Psoas muscle (tissue), 7 donors: ENCODE measurements at regions not wholly inside any gene's neighbourhood (a gene's known extent, or its start where the extent isn't known, plus 50 kb on each side); places are given as distances from the start of the nearest gene placed in this dataset.
"Not testable (repeated sequence)": the region's sequence is repeated elsewhere in the genome, so short reads cannot be mapped to it uniquely, and the experiment has no call there.

Experiments
- ATAC-seq, 4 donors: fragments of 200-7000 bp; cut with Tn5 transposase; one replicate each; pipeline ENCODE4 v1.9.1; 2020; ENCODE audit warnings: moderate library complexity in 3 of 4, mild to moderate bottlenecking in 2 of 4
- DNase-seq, 2 donors: peaks; one replicate each; pipeline ENCODE4 v3.0.0-alpha.2; 2020
- H3K27ac ChIP-seq: fragments of 200-600 bp; one replicate; pipeline ENCODE4 v1.8.0; 2022
- H3K27me3 ChIP-seq, 3 donors: fragments of 200-600 bp in 1 of 3; one replicate each; pipeline versions ENCODE4 v1.6.1 to v1.8.0; 2013 to 2022; ENCODE audit warnings: low read length in 2 of 3, mild to moderate bottlenecking in 2 of 3, moderate library complexity in 1 of 3; ENCODE audit not compliant: insufficient read depth in 3 of 3
- H3K36me3 ChIP-seq, 2 donors: fragments of 200-600 bp in 1 of 2; one replicate each; pipeline versions ENCODE4 v1.6.1 to v1.8.0; 2013 to 2022; ENCODE audit warnings: low read depth in 1 of 2, mild to moderate bottlenecking in 1 of 2, moderate library complexity in 1 of 2; ENCODE audit not compliant: insufficient read depth in 1 of 2
- H3K4me1 ChIP-seq: fragments of 200-600 bp; one replicate; pipeline ENCODE4 v1.8.0; 2022
- H3K4me3 ChIP-seq: fragments of 200-600 bp; one replicate; pipeline ENCODE4 v1.8.0; 2022; ENCODE audit warnings: mild to moderate bottlenecking
- H3K9me3 ChIP-seq: fragments of 200-600 bp; one replicate; pipeline ENCODE4 v1.8.0; 2022
- WGBS, 3 donors: extraction: QIAGEN DNeasy Blood & Tissue Kit; methylation state at CpG; one replicate each; pipeline versions ENCODE4 v1.1.6 to v1.1.7; 2013; 5-methylcytosine and 5-hydroxymethylcytosine counted together
- intact Hi-C, 2 donors: fragments of 100-400 bp; cut with DNase I; formaldehyde crosslinking; loops; one replicate each; pipeline versions ENCODE4 v1.11.0 to v1.14.2; 2022
- donor health status: healthy with polysubstance abuse.
- donor health status: DM: no; HTN: no; CAD: no; lungs with moderate emphysema.
- donor health status: Bipolar disorder and iron deficiency.
- donor health status: healthy.
- donor health status: DM: yes; HTN: yes; CAD: no.
- donor health status: DM: no; HTN: no; CAD: no.
- donor health status: DM: yes; HTN: yes; CAD: no.

DNA sequence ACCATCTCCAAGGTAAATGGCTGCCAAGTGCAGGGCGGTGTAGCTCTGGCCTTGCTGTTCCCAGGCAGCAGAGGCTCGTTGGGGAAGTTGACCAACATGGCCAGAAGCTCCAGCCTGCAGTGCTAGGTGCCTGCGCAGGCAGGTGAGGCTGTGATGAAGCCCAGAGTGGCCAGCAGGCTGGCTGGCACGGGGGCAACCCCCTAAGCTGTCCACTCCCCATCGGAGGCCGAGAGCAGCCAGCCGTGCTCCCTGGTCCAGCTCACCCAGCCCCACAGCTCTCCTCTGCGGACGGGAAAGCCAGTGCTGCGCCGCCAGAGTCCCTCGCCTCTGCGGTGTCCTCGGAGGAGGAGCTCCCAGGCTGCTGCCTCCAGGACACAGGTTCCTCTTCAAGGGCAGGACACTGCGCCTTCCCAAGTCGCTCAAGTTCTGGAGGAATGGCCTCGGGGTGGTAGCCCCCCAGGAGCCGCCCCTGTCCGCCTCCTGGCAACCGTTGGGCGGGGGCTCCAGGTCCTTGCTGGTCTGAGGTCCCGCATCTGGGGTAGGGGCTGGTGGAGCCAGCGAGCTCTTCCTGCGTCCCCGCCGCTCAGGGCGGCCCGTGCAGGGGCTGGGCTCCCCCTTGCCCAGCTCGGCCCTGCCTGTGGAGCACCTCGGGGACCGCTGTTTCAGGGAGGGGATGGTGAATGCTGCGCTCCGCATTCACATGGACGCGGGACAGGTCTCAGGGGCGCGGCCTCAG, 1438.1 kb upstream of the TPTE start:
- H3K27ac ChIP-seq, H3K9me3 ChIP-seq, intact Hi-C loops, H3K4me3 ChIP-seq, H3K4me1 ChIP-seq, ATAC-seq, H3K27me3 ChIP-seq, H3K36me3 ChIP-seq: not testable (repeated sequence)
- DNase-seq, result peak in 1 of 2 donors; percentile 23
- 43 to 69% (median 46%) methylated on average over 3 to 13 of the region's 37 CpGs for WGBS, 3 donors

GRCh38 chr21:9086299-9086698, 1435.1 kb upstream of the TPTE start:
- intact Hi-C loops, H3K9me3 ChIP-seq, H3K36me3 ChIP-seq, ATAC-seq, H3K27me3 ChIP-seq, DNase-seq, H3K4me1 ChIP-seq, H3K4me3 ChIP-seq, H3K27ac ChIP-seq: not testable (repeated sequence)
- WGBS, 3 donors, result 81 to 94% (median 93%) methylated on average over 3 to 7 of the region's 13 CpGs

- H3K4me3 ChIP-seq, ATAC-seq, H3K27ac ChIP-seq, H3K36me3 ChIP-seq, intact Hi-C loops, H3K27me3 ChIP-seq, H3K4me1 ChIP-seq, H3K9me3 ChIP-seq: not testable (repeated sequence)
- peak in 1 of 2 donors; percentile 27 for DNase-seq
- 77 to 80% (median 80%) methylated on average over 14 to 19 of the region's 30 CpGs for WGBS, 3 donors
Observed at GRCh38 chr21:9087816-9088215, 1433.6 kb upstream of the TPTE start.

DNA sequence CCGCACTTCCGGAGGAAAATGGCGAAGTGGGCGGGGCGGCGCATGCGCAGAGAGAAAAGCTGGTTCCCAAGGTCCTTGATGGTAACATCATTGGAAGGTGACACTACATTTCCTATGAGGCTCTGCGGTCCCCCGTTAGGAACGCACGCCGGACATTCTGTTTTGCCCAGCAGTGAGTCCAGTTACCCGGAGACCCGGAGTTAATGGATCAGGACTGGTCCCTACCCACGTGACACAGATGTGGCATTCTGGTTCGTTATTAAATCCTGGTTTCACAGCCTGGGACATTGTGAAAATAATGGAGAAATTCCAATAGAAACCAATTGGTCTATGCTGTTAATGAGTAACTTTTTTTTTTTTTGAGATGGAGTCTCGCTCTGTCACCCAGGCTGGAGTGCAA, 1391.6 kb upstream of the TPTE start:
- intact Hi-C loops, H3K9me3 ChIP-seq, H3K36me3 ChIP-seq, DNase-seq, H3K27me3 ChIP-seq, H3K27ac ChIP-seq, H3K4me1 ChIP-seq, ATAC-seq: not testable (repeated sequence)
- WGBS, 3 donors, result no CpG with 5 or more reads among the region's 17 CpGs
- H3K4me3 ChIP-seq, result peak overlapping the region; percentile 58

- ATAC-seq, H3K4me1 ChIP-seq, intact Hi-C loops, H3K27me3 ChIP-seq, H3K4me3 ChIP-seq, H3K36me3 ChIP-seq, H3K9me3 ChIP-seq, H3K27ac ChIP-seq: not testable (repeated sequence)
- WGBS, 3 donors, result 33 to 71% (median 70%) methylated on average over 2 to 5 of the region's 6 CpGs
- DNase-seq, result peak in 1 of 2 donors; percentile 19
Observed at GRCh38 chr21:9130817-9131216, 1390.6 kb upstream of the TPTE start.
